Testis (tissue), 2 donors: ENCODE measurements at regions not wholly inside any gene's neighbourhood (a gene's known extent, or its start where the extent isn't known, plus 50 kb on each side); places are given as distances from the start of the nearest gene placed in this dataset.

Source experiments
- POLR2A ChIP-seq: fragments of 450-650 bp; IDR thresholded peaks from one replicate; pipeline ENCODE4 v1.6.1; 2017; ENCODE audit warnings: antibody characterized with exemption, mild to moderate bottlenecking, moderate library complexity
- TF ChIP-seq, protein P1 (sequence below), 3 experiments: fragments of 450-650 bp in 2 of 3; fragments of 200-600 bp in 1 of 3; sonication (generic) in 1 of 3; IDR thresholded peaks; one replicate each; pipeline ENCODE4 v1.5.1; 2016 to 2019; ENCODE audit warnings: antibody characterized with exemption in 3 of 3, mild to moderate bottlenecking in 2 of 3, moderate library complexity in 1 of 3

DNA sequence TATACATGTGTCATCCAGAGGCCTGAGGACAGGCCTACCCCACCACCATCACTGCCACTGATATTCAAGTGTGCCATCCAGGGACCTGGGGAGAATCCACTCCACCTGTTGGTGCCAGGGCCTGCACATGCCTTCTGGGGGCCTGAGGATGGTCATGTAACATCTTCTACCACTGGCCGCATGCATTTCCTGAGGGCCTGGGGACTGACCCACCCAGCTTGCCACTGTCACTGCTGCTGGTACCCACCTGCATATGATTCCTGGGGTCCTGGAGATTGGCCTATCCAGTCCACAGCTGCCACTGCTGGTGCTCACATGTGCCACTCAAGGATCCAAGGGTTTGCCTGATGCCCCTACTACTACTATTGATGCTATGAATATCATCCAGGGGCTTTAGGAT, 184.3 kb upstream of the SYNCRIP start:
- TF ChIP-seq POLR2A = no peak
- TF ChIP-seq, protein P1, sequence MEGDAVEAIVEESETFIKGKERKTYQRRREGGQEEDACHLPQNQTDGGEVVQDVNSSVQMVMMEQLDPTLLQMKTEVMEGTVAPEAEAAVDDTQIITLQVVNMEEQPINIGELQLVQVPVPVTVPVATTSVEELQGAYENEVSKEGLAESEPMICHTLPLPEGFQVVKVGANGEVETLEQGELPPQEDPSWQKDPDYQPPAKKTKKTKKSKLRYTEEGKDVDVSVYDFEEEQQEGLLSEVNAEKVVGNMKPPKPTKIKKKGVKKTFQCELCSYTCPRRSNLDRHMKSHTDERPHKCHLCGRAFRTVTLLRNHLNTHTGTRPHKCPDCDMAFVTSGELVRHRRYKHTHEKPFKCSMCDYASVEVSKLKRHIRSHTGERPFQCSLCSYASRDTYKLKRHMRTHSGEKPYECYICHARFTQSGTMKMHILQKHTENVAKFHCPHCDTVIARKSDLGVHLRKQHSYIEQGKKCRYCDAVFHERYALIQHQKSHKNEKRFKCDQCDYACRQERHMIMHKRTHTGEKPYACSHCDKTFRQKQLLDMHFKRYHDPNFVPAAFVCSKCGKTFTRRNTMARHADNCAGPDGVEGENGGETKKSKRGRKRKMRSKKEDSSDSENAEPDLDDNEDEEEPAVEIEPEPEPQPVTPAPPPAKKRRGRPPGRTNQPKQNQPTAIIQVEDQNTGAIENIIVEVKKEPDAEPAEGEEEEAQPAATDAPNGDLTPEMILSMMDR (IDR thresholded peaks at IDR 0.05) = no peak
